ENCODE measurements at regions not wholly inside any gene's neighbourhood (a gene's known extent, or its start where the extent isn't known, plus 50 kb on each side); places are given as distances from the start of the nearest gene placed in this dataset.

DNA sequence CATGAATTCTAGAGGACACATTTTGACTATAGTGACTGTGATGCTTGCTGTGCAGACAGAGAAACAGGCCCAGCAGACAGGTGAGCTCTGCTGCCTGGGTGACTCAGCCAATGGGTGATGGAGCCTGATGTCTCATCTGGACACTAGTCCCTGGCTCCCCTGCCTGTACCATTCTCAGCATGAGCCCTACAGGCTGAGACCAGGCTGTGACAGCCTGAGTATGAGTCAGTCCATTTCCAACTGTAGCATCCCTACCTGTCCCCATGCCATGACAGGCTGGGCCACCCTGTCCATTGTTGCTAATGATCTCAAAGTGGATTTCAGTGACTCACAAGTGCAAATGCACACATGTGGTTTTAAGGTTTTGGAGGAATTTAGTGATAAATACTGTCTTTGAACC, 102.5 kb upstream of the EEF2KMT start:
- H3K36me3 ChIP-seq (ENCODE audit: control insufficient read depth in 2 of 2, extremely low read depth in 1 of 2, insufficient read depth in 2 of 2, low read length in 2 of 2): no peaks in the 10 kb centered on the region
- no peak for FAIRE-seq
- dilution Hi-C loops (cut with MboI; ENCODE audit: extremely low pct_ligation_motif_present, low sequenced_read_pairs): no loop called here

GRCh38 chr16:5196204-5196603, 98.6 kb upstream of the EEF2KMT start:
- no peaks in the 10 kb centered on the region for H4K20me1 ChIP-seq (ENCODE audit: control insufficient read depth, extremely low read depth, insufficient read depth, low read length)
- FAIRE-seq (no peak), DNase-seq (ENCODE audit: low read depth, low spot score) (no peak)
- H3K4me3 ChIP-seq (ENCODE audit: control insufficient read depth in 2 of 3, extremely low read depth in 1 of 3, insufficient read depth in 2 of 3, low read depth in 1 of 3, low read length in 3 of 3): no peak overlapping the region
- H3K9me1 ChIP-seq (ENCODE audit: control insufficient read depth, extremely low read depth, insufficient read depth, low read length): no peaks in the 10 kb centered on the region
- dilution Hi-C loops (cut with MboI; ENCODE audit: extremely low pct_ligation_motif_present, low sequenced_read_pairs): no loop called here
- no peak overlapping the region for H3K4me2 ChIP-seq (ENCODE audit: control insufficient read depth, extremely low read depth, insufficient read depth, low read depth, low read length)
- H2AFZ ChIP-seq (ENCODE audit: control insufficient read depth, low read length): no peak overlapping the region
- no peak overlapping the region for H3K27ac ChIP-seq (ENCODE audit: control insufficient read depth, insufficient read depth, low read length)
- no peaks in the 10 kb centered on the region for H3K79me2 ChIP-seq (ENCODE audit: control insufficient read depth, insufficient read depth, low read length)
- no peaks in the 10 kb centered on the region for H3K27me3 ChIP-seq (ENCODE audit: control insufficient read depth, extremely low read depth, insufficient read depth, low read length)
- H3K9ac ChIP-seq (ENCODE audit: control insufficient read depth, extremely low read depth, insufficient read depth, low read length): no peak overlapping the region
- peaks cover 2% of the 10 kb centered on the region for H3K9me3 ChIP-seq (ENCODE audit: control insufficient read depth, low read depth, low read length)
- no peaks in the 10 kb centered on the region for H3K4me1 ChIP-seq (ENCODE audit: control insufficient read depth, extremely low read depth, insufficient read depth, low read length)
- H3K36me3 ChIP-seq (ENCODE audit: control insufficient read depth in 2 of 2, extremely low read depth in 1 of 2, insufficient read depth in 2 of 2, low read length in 2 of 2): no peaks in the 10 kb centered on the region
- TF ChIP-seq EZH2 (IDR thresholded peaks at IDR 0.05; ENCODE audit: low read length) (no peak), CTCF (optimal IDR thresholded peaks at IDR 0.05 in 1 of 3, IDR thresholded peaks at IDR 0.05 in 1 of 3, conservative IDR thresholded peaks at IDR 0.05 in 1 of 3; ENCODE audit: extremely low read depth in 1 of 3, insufficient read depth in 2 of 3, low read length in 3 of 3) (no peak)

More for the DNA sequence above, 102.5 kb upstream of the EEF2KMT start:
- DNase-seq (ENCODE audit: low read depth, low spot score): no peak
- Histone ChIP-seq H3K27ac (ENCODE audit: control insufficient read depth, insufficient read depth, low read length) (no peak overlapping the region), H3K9ac (ENCODE audit: control insufficient read depth, extremely low read depth, insufficient read depth, low read length) (no peak overlapping the region), H3K9me3 (ENCODE audit: control insufficient read depth, low read depth, low read length) (peaks cover 2% of the 10 kb centered on the region), H3K27me3 (ENCODE audit: control insufficient read depth, extremely low read depth, insufficient read depth, low read length) (no peaks in the 10 kb centered on the region), H3K79me2 (ENCODE audit: control insufficient read depth, insufficient read depth, low read length) (no peaks in the 10 kb centered on the region), H4K20me1 (ENCODE audit: control insufficient read depth, extremely low read depth, insufficient read depth, low read length) (no peaks in the 10 kb centered on the region), H3K4me3 (ENCODE audit: control insufficient read depth in 2 of 3, extremely low read depth in 1 of 3, insufficient read depth in 2 of 3, low read depth in 1 of 3, low read length in 3 of 3) (no peak overlapping the region), H3K4me2 (ENCODE audit: control insufficient read depth, extremely low read depth, insufficient read depth, low read depth, low read length) (no peak overlapping the region), H3K9me1 (ENCODE audit: control insufficient read depth, extremely low read depth, insufficient read depth, low read length) (no peaks in the 10 kb centered on the region), H2AFZ (ENCODE audit: control insufficient read depth, low read length) (no peak overlapping the region), H3K4me1 (ENCODE audit: control insufficient read depth, extremely low read depth, insufficient read depth, low read length) (no peaks in the 10 kb centered on the region)
- TF ChIP-seq EZH2 (IDR thresholded peaks at IDR 0.05; ENCODE audit: low read length) (no peak), CTCF (optimal IDR thresholded peaks at IDR 0.05 in 1 of 3, IDR thresholded peaks at IDR 0.05 in 1 of 3, conservative IDR thresholded peaks at IDR 0.05 in 1 of 3; ENCODE audit: extremely low read depth in 1 of 3, insufficient read depth in 2 of 3, low read length in 3 of 3) (no peak)

Measured in keratinocyte (primary cell).